Colonic mucosa (tissue), 4 donors: ENCODE measurements at regions not wholly inside any gene's neighbourhood (a gene's known extent, or its start where the extent isn't known, plus 50 kb on each side); places are given as distances from the start of the nearest gene placed in this dataset.
"Not testable (repeated sequence)": the region's sequence is repeated elsewhere in the genome, so short reads cannot be mapped to it uniquely, and the experiment has no call there.

Experiments
- DNase-seq: peaks from one replicate; pipeline ENCODE4 v3.0.0-alpha.2; 2020
- H3K27ac ChIP-seq: fragments of 200-600 bp; one replicate; pipeline ENCODE4 v1.8.0; 2021
- H3K27me3 ChIP-seq: fragments of 200-600 bp; one replicate; pipeline ENCODE4 v1.8.0; 2021
- H3K36me3 ChIP-seq: fragments of 200-600 bp; one replicate; pipeline ENCODE4 v1.8.0; 2021
- H3K4me1 ChIP-seq: fragments of 200-600 bp; one replicate; pipeline ENCODE4 v1.8.0; 2021; ENCODE audit warnings: mild to moderate bottlenecking
- H3K4me3 ChIP-seq: fragments of 200-600 bp; one replicate; pipeline ENCODE4 v1.8.0; 2021
- H3K9ac ChIP-seq, 2 donors: one replicate each; pipeline ENCODE4 v1.7.0; 2013; ENCODE audit warnings: control low read depth in 2 of 2, low read depth in 2 of 2, low read length in 2 of 2
- H3K9me3 ChIP-seq: fragments of 200-600 bp; one replicate; pipeline ENCODE4 v1.8.0; 2021
- CTCF ChIP-seq: fragments of 200-600 bp; IDR thresholded peaks from one replicate; pipeline ENCODE4 v1.8.0; 2022; ENCODE audit warnings: antibody characterized with exemption, mild to moderate bottlenecking
- intact Hi-C: fragments of 100-400 bp; cut with DNase I; formaldehyde crosslinking; loops from one replicate; pipeline ENCODE4 v1.14.1; 2022
- donor health status: healthy.
- donor health status: DM: no; HTN: no; CAD: no.
- donor health status: DM: no; HTN: no; CAD: no.

GRCh38 chr2:150119819-150120218, 367.6 kb downstream of the RND3 start:
- Histone ChIP-seq H3K9me3 (no peaks in the 10 kb centered on the region), H3K27ac (no peak overlapping the region), H3K9ac (no peak overlapping the region), H3K27me3 (no peaks in the 10 kb centered on the region), H3K4me3 (no peak overlapping the region), H3K4me1 (no peaks in the 10 kb centered on the region), H3K36me3 (no peaks in the 10 kb centered on the region)
- no peak for DNase-seq
- TF ChIP-seq CTCF: no peak
- intact Hi-C loops: no loop called here

GRCh38 chr2:150114089-150114488, 373.4 kb downstream of the RND3 start:
- DNase-seq, H3K4me3 ChIP-seq, H3K36me3 ChIP-seq, H3K9me3 ChIP-seq, H3K9ac ChIP-seq, H3K4me1 ChIP-seq, H3K27ac ChIP-seq, H3K27me3 ChIP-seq, intact Hi-C loops: not testable (repeated sequence)

- Histone ChIP-seq H3K9me3 (no peaks in the 10 kb centered on the region), H3K36me3 (no peaks in the 10 kb centered on the region), H3K4me3 (no peak overlapping the region), H3K9ac (no peak overlapping the region), H3K4me1 (no peaks in the 10 kb centered on the region), H3K27ac (no peak overlapping the region), H3K27me3 (no peaks in the 10 kb centered on the region)
- no peak for DNase-seq
- intact Hi-C loops: no loop called here
- no peak for TF ChIP-seq CTCF
These were observed 376.9 kb downstream of the RND3 start for GRCh38 chr2:150110548-150110947.

- no peak overlapping the region for H3K27ac ChIP-seq
- no peaks in the 10 kb centered on the region for H3K27me3 ChIP-seq
- no peaks in the 10 kb centered on the region for H3K9me3 ChIP-seq
- TF ChIP-seq CTCF: no peak
- DNase-seq: no peak
- H3K36me3 ChIP-seq: no peaks in the 10 kb centered on the region
- intact Hi-C loops: no loop called here
- H3K4me3 ChIP-seq: no peak overlapping the region
- no peaks in the 10 kb centered on the region for H3K4me1 ChIP-seq
- no peak overlapping the region for H3K9ac ChIP-seq
These were observed 377.6 kb downstream of the RND3 start for GRCh38 chr2:150109912-150110311.

GRCh38 chr2:150109028-150109427, 378.4 kb downstream of the RND3 start:
- H3K27me3 ChIP-seq: no peaks in the 10 kb centered on the region
- H3K36me3 ChIP-seq: no peaks in the 10 kb centered on the region
- intact Hi-C loops: no loop called here
- no peak for DNase-seq
- no peaks in the 10 kb centered on the region for H3K9me3 ChIP-seq
- no peak overlapping the region for H3K9ac ChIP-seq
- no peak overlapping the region for H3K4me3 ChIP-seq
- H3K27ac ChIP-seq: no peak overlapping the region
- no peak for TF ChIP-seq CTCF
- H3K4me1 ChIP-seq: no peaks in the 10 kb centered on the region

- Histone ChIP-seq H3K36me3 (no peaks in the 10 kb centered on the region), H3K9ac (no peak overlapping the region), H3K9me3 (no peaks in the 10 kb centered on the region), H3K27me3 (no peaks in the 10 kb centered on the region), H3K27ac (no peak overlapping the region), H3K4me3 (no peak overlapping the region), H3K4me1 (no peaks in the 10 kb centered on the region)
- no peak for TF ChIP-seq CTCF
- no peak for DNase-seq
- intact Hi-C loops: no loop called here
These were observed 379.7 kb downstream of the RND3 start for GRCh38 chr2:150107816-150108215.
